Kidney tubule cell (primary cell): ENCODE measurements at regions not wholly inside any gene's neighbourhood (a gene's known extent, or its start where the extent isn't known, plus 50 kb on each side); places are given as distances from the start of the nearest gene placed in this dataset.

ENCODE experiments used
- DNase-seq: peaks from one replicate; pipeline ENCODE4 v3.0.0-alpha.2; 2018; ENCODE audit warnings: low spot score

DNA sequence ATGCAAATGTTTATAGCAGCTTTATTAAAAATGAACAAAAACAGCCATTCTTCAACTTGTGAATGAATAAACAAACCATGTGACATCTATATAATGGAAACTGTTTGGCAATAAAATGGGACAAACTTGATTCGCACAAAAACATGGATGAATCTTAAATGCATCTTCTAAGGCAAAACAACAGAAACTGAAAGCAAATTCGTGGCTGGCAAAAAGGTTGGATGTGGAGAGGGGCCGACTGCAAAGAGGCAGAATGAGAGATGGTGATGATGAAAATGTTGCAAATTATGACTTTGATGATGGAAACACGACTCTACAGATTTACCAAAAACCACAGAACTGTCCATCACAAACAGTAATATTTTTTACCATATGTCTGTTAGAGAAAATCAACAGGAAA lies 327.0 kb upstream of the NR5A2 start:
- DNase-seq: no peak

DNA sequence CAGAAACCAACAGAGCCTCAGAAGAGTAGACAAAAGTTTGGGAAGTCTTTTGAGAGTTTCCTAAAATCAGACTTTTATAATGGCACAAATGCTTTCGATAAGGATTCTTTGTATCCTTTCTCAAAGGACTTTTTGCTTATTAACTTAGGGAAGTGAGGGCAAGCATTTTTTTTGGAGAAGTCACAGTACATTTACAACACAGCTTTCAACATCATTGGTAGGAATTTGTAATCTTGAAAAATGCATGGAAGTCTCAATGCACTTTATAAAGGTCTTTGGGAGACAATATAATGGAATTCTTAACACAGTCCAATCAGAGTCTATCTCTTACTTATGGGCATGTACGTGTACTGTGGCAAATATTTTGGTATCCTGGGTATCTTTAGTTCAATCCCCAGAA lies 325.8 kb upstream of the NR5A2 start:
- no peak for DNase-seq

DNA sequence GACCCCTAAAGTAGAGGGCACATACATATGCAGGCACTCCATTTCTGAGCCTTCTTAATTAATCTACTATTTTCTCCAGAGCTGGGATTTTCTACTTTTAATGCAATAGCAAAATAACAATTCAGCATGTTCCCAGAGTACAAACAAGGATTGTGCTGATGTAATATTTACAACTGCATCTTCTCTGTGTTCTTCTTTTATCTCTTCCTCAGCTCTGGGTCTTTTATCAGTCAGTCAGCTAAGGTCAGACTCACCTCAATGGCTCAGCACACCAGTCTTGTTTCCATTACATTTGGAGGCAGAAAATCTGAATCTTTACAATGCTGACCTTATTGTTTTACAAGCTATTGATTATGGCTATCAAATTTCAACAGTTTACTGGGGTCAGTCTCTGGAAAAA lies 323.3 kb upstream of the NR5A2 start:
- no peak for DNase-seq

DNA sequence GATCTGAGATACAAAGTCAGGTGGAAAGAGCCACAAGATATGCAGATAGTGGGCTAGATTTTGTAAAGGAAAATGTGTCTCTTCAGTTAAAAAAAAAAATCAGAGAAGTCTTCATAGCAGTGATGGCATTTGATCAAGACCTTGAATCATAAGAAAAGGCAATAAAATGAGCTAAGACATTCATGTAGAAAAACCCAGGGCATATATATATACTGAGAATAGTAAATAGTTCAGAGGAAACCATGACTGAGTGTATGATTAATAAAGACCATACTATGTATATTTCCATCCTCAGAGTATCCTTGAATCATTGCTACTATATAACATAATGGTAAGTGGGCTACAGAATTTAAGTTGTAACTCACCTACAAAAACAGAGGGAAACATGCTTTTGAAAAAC lies 321.7 kb upstream of the NR5A2 start:
- no peak for DNase-seq

DNA sequence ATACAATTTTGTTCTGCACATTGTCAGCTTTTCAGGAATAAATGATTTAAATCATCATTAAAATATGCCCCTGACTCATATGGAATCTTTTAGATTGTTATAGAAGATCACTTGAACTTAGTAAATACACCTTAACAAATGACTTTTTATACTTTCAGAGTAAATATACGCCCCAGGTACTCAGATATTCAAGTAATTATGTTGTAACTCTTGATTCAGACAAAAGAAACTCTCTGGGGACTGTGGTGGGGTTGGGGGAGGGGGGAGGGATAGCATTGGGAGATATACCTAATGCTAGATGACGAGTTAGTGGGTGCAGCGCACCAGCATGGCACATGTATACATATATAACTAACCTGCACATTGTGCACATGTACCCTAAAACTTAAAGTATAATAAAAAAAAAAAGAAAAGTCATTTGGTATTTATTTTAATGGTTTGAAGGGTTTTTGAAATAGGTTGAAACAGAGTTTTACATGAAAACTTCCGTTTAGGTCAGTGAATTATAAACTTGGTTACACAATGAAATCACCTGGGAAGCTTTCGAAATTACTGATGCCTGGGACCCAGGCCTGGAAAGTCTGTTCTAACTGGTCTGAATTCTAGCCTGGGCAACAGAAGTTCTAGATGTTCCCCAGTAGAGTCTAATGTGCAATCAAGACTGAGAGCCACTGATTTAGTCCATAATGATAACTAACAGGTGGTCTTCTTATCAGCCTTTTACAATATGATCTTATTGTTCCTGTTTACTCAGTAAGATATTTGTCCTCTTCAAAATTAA lies 320.5 kb upstream of the NR5A2 start:
- DNase-seq: no peak

GRCh38 chr1:199710974-199711373 lies 316.5 kb upstream of the NR5A2 start:
- no peak for DNase-seq

DNA sequence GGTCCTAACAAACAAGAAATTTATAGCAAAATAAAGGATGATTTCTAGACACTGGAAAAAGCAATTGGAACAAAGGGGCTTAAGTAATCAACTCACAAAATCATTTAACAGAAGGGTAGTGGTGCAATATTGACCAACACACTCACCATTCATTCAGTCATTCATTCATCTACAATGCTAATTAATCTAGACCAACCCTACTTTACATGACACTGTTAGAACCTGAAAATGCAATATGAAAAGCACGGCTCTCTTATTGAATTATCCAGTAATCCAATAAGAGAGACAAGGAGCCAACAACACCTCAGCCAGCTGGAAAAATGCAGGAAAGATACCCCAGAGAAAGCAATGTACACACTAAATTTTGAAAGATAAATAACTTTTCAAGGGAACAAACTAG lies 310.8 kb upstream of the NR5A2 start:
- no peak for DNase-seq

DNA sequence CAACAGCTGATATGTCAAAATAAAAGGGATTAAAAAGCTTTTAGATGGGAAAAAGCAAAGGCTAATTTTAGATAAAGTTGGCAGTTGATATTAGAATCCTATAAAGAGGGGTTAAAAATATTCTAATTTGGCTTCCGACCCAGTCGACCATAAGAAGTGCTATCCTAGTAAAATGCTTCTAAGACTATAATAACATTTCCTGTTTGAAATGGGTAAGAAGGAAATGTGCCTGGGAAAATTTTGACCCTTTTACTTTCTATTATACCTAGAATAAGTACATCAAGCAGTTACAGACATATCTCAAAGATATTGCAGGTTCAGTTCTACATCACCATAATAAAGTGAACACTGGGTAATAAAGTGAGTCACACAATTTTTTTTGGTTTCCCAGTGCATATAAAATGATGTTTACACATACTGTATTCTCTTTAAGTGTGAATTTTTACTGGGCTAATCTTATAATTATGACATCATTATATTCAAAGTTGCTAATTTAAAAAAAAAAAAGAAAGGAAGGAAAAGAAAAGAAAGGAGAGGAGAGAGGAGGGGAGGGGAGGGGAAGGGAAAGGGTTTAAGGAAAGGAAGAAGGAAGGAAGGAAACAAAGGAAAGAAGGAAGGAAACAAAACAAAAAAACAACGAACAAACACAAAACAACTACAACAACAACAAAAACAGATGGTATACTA lies 308.2 kb upstream of the NR5A2 start:
- DNase-seq: no peak

- no peak for DNase-seq
Measured at GRCh38 chr1:199720496-199720895, 307.0 kb upstream of the NR5A2 start.

- no peak for DNase-seq
Measured at GRCh38 chr1:199721001-199721400, 306.5 kb upstream of the NR5A2 start.

- DNase-seq: no peak
Measured at GRCh38 chr1:199723250-199723956, 304.1 kb upstream of the NR5A2 start.

GRCh38 chr1:199724049-199724448 lies 303.5 kb upstream of the NR5A2 start:
- no peak for DNase-seq

DNA sequence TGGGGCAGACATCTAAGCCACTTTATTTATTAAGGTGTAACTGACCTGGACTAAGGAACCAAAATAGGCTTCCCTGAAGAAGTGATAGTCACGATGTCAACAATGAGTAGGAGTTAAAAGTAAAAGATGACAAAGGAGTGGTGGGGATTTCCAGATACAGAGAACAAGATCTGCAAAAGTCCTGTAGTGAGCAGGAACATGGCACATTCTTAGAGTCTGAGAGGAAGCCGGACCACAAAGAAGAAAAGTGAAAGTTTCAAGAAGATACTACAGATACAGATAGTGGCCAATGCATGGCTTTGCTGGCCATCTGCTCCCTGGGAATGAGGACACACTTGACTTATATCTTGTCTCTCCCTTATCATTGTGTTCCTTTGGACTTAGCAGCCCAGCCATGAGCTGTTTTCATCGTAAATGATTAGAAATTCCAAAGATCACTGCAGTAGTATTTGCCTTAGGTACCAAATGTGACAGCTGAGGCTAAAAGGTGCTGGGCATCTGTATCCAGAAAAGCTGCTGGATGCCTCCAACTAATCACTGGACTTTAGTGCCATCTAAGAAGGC lies 302.4 kb upstream of the NR5A2 start:
- peak; percentile 17 for DNase-seq

DNA sequence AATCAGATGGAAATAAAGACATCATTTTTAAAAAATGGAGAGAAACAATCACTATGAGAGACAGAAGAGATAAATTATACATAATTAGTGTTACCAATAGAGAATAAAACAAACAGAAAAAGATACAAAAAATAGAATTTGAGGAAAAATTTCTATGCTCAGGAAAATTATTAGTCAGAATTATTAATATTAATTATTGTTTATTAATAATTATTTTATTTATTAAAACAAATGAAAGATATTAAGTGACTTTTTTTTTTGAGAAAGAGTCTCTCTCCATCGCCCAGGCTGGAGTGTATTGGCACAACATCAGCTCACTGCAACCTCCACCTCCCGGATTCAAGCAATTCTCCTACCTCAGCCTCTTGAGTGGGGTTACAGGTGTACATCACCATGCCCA lies 299.8 kb upstream of the NR5A2 start:
- DNase-seq: no peak

DNA sequence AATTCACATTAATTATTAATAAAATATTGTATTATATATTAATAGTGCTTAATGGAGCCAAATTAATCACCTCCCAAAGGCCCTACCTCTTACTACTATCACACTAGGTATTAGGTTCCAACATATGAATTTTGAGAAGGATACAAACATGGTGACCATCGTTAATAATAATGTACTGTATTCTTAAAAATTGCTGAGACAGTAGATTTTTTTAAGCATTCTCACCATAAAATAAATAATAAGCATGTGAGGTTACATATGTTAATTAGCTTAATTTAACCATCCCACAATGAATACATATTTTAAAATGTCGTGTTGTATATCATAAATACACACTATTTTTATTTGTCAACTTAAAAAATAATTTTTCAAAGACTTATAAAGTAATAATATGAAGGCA lies 299.2 kb upstream of the NR5A2 start:
- DNase-seq: no peak

DNA sequence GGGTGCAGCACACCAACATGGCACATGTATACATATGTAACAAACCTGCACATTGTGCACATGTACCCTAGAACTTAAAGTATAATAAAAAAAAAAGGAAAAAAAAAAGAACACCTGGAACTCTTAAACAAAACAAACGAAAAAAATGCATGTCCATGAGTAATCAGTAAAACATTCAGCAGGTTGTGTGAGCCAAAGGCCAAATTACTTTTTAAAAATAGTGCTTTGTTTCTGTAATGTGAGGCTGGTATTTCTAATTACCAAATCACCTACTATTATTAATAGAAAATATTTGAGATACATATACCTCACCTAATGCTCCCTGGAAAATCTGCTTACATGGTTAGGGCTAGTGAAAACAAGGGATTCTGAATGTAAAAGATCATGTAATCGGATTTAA lies 294.4 kb upstream of the NR5A2 start:
- DNase-seq: peak; percentile 25

DNA sequence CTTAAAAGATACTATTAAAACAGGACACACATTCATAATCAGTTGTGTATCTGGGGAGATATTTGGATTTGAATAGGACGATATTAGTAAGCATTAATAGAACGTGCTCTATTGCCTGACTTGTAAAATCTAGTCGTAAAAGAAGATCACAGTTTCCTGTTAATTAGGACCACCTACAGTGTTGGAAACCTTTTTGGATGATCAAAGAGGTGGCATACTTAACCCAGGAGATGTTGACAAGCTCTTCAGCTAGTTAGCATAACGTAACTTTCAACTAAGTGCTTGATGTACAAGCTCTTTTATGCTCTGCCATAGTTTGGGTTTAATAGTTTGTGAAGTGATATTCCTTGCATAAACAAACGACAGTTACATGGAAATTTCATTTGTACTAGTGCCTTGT lies 293.3 kb upstream of the NR5A2 start:
- DNase-seq: no peak

GRCh38 chr1:199735660-199736059 lies 291.9 kb upstream of the NR5A2 start:
- no peak for DNase-seq

GRCh38 chr1:199736646-199737045 lies 290.9 kb upstream of the NR5A2 start:
- no peak for DNase-seq

DNA sequence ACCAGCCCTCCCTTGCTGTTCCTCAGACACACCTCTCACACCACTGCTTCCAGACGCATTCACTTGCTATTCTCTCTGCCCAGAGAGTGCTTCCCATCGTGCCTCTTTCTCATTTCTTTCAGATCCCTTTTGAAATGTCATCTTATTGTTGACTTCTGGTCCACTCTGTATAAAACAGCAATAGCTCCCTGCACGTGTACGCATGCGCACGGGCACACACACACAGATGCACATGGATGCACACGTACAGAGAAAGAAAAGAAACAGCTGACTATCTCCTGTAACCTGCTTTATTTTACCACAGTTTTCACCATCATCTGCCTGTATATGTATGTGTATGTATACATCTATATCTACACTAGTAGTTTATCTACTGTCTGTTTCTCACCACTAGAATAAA lies 285.9 kb upstream of the NR5A2 start:
- DNase-seq: no peak

DNA sequence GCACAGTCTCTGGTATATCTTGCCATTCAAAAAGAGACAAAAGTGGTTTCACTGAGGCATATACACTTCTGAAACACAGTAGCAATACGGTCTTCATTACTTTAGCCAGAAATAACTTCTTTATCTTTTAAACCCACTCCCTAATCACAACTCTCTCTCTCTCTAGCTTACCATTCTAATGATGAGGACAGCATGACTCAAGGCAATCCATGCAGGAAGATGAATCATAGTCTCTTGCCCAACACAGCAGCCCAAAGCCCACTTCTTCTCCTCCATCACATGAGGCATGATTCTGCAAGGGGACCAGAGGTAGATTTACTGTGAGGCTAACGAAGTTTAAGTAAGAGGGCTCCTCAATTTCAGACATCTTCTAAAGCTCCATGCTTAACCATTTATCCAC lies 285.0 kb upstream of the NR5A2 start:
- peak; percentile 79 for DNase-seq

DNA sequence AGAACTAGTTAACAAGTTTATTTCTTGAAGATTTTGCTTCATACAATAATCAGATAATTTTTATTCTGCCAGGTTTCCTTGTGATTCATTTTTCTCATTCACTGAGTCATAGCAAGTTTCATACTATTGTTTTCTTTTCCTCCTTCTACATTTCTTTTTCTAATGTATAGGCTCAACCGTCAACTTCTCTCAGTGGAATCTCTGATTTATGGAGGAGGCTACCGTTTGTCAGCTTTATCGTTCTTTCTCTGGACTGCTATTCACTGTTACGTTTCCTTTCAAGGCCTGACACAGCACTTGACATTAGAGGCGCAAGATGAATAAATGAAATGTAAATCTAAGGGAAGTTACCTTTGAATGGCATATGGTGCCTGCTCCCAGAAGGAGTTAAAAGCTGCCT lies 284.3 kb upstream of the NR5A2 start:
- no peak for DNase-seq
